Mammary epithelial cell (primary cell): ENCODE measurements at regions not wholly inside any gene's neighbourhood (a gene's known extent, or its start where the extent isn't known, plus 50 kb on each side); places are given as distances from the start of the nearest gene placed in this dataset.

Experiments used
- CTCF ChIP-seq, 2 donors: IDR thresholded peaks in 1 of 2; conservative IDR thresholded peaks in 1 of 2; 2 replicates each; pipeline ENCODE4 v1.5.1; 2011 to 2012; ENCODE audit warnings: inconsistent platforms in 2 of 2, low read length in 2 of 2, mild to moderate bottlenecking in 2 of 2, control low read depth in 1 of 2, low read depth in 1 of 2; ENCODE audit not compliant: insufficient read depth in 1 of 2; ENCODE audit errors: extremely low read depth in 1 of 2
- EZH2 ChIP-seq: IDR thresholded peaks from 2 replicates; pipeline ENCODE4 v1.6.1; 2012; ENCODE audit warnings: low read length, inconsistent platforms, borderline replicate concordance

DNA sequence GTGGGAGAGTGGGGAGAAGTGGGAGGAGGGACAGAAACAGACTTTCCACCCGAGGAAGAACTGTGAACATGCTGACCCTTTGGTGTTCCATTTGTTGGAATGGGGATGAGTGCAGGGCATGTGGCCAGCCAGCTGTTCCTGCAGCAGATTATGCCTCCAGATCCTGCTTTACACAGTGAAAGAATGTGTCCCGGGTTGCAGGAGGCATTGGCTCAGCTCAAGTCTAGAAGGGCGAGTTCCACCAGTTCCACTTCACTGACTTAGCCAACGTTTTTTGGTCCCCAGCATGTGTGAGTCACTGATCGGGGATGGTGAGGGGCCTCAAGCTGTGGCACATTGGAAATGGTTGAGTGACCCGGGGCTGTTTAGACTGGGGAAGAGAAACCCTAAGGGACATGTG lies 307.0 kb upstream of the ROPN1 start:
- TF ChIP-seq CTCF (conservative IDR thresholded peaks at IDR 0.05 in 1 of 2, IDR thresholded peaks at IDR 0.05 in 1 of 2; ENCODE audit: extremely low read depth in 1 of 2, insufficient read depth in 1 of 2, low read depth in 1 of 2, low read length in 2 of 2) (no peak), EZH2 (no peak)
